GM19328 (cell line): ENCODE measurements at regions not wholly inside any gene's neighbourhood (a gene's known extent, or its start where the extent isn't known, plus 50 kb on each side); places are given as distances from the start of the nearest gene placed in this dataset.

Experiments
- ATAC-seq: cut with Tn5 transposase; IDR thresholded peaks from one replicate; pipeline ENCODE4 v1.9.1; 2021; ENCODE audit warnings: mild to moderate bottlenecking, moderate library complexity; ENCODE audit not compliant: unreplicated experiment

DNA sequence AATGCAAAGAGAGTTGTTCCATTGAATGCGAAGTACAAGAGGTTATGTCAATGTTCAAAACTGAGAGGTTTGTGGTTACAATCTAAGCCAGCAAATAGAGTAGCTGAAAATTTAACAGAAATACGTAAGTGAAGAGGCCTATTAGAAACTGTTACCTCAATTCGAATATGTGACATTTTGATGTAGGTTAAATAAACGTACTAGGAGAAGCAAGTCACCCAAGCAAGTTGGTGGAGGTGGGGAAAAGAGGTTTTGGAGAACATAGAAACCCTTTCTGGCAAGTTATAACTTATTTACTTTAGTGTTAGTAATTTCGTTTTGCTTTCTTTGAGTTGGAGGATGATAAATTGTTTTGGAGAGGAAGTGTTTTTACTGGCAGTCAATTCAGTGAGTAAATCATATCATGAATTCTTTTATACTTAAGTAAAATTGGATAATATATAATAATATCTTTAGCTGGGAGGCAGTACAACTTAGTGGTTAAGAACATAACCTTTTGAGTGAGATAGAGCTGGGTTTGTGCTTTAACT lies 91.2 kb upstream of the NAALADL2 start:
- no peak for ATAC-seq

DNA sequence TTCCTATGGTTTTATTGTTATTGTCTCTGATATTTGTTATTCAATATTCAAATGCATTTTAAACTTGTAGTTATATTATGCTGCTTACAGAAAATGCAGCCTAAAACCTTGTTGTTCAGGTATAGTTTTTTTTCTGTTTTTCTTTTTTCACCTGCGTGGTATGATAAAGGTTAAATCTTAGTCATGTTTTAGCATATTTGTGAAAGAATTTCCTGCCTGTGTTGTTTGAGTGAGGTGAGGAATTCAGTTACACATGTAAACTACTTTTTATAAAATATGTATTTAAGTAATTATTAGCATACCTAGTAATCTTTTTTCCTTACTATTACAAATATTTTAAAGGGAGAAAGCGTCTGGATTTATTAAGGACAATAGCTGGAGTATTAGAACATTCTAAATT lies 90.0 kb upstream of the NAALADL2 start:
- ATAC-seq, result no peak

DNA sequence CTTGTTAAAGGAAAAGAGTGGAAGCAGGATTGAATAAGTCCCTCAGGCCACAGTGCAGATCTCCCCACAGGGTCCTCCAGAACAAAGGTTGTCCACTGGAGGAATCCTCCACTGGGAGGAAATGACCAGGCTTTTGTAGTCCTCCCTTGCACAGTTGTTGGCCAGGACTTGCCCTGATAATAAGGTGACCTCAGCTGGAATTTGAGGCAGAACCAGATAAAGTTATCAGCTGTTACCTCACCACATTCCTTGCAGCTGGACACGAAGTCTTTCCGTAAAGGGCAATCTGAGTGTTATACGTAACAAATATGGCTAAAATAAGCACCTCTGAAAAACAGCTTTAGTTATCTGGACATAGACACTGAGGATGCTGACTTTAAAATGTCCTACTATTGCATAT lies 83.5 kb upstream of the NAALADL2 start:
- no peak for ATAC-seq

DNA sequence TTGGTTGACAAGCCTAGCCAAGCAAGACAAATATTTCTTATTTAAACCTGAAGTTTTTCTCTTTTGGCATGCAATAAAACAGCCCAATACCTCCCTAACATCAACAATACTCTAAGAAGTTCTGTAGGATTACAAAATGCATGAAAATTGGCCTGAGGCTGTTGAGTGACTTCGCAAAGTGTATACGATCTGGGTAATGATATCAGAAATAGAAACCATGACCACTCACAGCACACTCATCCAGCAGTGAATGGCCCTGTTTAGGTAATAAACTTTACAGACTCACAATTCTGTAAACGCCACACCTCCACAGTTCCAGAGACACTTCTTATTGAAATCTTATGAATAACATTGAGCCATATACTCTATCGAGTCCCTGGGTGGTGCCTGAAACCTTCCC lies 83.0 kb upstream of the NAALADL2 start:
- ATAC-seq, result no peak

DNA sequence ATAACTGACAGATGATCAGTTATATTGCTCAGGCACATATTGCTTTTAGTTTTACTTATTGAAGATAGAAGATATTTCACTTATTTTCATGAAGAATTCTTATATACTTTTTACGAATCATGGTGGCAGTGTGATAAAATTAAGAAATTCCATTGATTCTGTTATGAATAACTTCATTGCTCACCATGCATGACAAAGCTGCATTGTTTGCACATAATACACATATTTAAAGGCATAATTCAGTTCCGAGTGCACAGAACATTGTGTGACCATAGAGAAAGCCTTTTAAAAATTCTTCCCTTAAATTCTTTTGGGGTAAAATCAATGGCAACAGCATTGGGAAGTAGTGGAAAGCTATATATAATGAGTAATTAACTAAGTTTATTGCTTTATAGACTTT lies 82.5 kb upstream of the NAALADL2 start:
- ATAC-seq, result no peak

DNA sequence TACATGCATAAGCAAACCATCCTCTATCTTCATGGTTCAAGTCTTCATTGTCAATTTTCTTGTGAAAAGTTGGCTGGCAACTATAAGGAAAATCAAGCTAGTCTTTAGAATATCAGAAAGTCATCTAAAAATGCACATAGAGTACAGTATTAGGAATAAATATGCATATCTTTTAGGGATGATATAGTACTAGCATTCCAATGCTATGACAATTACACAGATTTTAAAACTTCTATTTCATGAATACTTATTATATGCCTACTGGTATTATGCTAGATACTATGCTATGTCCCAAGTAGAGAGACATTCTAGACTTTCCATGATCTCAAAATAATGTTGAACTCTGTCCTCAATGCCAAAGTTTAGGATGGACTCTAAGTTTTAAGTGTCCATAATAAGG lies 81.3 kb upstream of the NAALADL2 start:
- ATAC-seq, result no peak

DNA sequence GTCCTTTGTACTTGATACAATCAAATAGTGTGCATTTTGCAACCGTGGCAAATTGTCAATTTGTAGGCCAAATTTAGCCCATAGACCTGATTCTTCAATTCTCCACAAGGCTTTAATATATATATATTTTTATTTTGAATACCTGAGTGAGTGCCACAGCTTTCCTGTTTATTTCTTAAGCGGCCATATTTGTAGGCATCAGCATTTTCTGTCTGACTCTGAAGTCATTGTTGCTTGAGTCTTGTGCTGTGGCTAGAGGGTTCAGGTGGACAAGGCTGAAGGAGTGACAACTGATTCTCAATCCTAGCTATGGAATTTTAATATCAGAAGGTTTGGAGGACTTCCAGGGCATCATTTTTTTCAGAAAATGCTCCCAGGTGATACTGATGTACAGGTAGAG lies 75.6 kb upstream of the NAALADL2 start:
- no peak for ATAC-seq

DNA sequence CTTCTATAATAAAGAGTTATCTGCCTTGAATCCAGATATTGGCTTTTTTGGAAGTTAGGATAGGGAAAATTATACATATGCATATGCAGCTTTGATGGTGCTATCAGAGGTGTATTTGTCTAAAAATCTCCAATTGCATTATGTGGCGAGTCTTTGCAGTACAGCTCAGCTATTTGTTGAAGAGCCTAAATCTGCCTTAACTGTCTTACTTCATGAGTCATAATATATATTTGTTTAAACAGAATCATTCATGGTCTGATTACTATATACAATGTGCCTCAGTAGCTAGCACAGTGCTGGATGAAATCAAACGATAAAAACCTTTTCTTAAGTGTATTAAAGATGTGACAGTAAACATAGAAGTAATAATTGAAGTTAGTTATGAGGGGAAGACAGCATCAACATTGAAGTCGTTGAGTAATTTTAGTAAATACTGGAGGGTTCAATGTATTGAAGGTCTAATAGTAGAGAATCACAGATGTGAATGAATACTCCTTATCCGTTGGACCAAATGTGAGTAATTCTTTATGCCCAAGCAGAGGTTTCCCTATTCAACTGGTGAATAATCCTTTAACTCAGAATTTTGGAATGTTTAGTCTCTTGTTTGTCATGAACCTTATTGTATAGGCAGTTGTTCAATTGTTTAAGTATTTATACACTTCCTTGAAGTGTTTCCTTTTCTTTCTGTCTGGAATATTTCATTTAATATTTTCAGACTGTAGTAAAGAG lies 74.8 kb upstream of the NAALADL2 start:
- no peak for ATAC-seq

DNA sequence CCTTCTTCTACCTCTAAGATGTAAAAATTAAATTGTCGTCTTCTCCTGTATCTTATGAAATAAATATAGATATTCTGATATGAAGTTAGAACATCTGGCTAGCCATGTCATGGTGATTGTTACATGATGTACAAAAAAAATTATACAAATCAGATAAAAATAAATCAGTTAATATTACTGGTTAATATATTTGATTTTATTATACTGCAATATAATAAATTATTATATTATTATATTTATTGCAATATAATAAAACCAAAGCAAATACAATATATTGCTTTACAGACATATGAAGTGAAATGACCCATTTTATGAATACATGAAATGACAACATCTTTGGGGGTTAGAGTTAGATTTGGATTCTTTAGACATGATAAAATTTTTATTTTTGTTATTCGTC lies 72.3 kb upstream of the NAALADL2 start:
- ATAC-seq, result no peak

GRCh38 chr3:174791161-174791560 lies 68.0 kb upstream of the NAALADL2 start:
- no peak for ATAC-seq

DNA sequence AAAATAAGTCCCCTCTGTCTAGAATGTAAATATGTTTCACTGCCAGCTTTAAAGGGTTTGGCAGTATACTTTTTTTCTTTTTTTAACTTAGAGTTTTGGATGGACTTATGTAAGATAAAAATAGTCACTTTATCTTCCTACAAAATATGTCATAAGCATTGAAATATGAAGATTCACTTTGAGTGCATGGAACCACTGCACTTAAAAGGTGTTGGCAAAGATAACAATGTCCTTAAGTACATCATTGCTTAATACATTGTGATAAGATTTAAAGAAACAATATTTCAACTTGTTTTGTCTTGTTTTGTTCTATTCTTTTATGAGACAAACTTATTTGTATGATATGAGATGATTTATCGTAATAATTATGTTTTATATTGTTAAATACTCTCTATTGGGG lies 66.3 kb upstream of the NAALADL2 start:
- no peak for ATAC-seq
